ENCODE measurements at regions not wholly inside any gene's neighbourhood (a gene's known extent, or its start where the extent isn't known, plus 50 kb on each side); places are given as distances from the start of the nearest gene placed in this dataset.
"Not testable (repeated sequence)": the region's sequence is repeated elsewhere in the genome, so short reads cannot be mapped to it uniquely, and the experiment has no call there.

GRCh38 chr21:9745457-9746108, 775.8 kb upstream of the TPTE start:
- not testable (repeated sequence) for DNase-seq

GRCh38 chr21:9746311-9746710, 775.1 kb upstream of the TPTE start:
- DNase-seq, result not testable (repeated sequence)

- DNase-seq, result not testable (repeated sequence)
Measured at GRCh38 chr21:9746831-9747606, 774.4 kb upstream of the TPTE start.

GRCh38 chr21:9747870-9748269, 773.5 kb upstream of the TPTE start:
- not testable (repeated sequence) for DNase-seq

DNA sequence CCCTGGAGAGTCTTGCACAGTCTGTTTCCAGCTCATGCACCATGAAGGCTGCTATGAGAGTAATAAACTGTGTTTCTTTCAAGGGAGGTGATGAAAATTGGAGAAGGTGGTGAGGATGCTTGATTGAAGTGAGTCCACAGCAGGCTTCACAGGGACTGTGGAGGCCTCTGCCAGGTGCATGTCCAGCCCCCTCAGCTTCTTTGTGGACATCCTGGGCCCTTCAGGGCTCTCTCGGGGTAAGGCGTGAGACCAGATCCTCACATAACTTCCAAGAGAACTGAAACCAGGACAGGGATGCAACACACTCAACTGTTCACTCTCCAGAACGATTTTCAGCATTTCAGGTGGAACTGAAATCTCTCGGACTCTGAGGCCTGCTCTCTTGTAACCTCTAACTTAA, 772.9 kb upstream of the TPTE start:
- not testable (repeated sequence) for DNase-seq

GRCh38 chr21:9749741-9750230, 771.6 kb upstream of the TPTE start:
- DNase-seq, result not testable (repeated sequence)

GRCh38 chr21:9750341-9751086, 770.9 kb upstream of the TPTE start:
- no peak for DNase-seq
- TF ChIP-seq GATA1 (IDR thresholded peaks at IDR 0.05; ENCODE audit: low read depth, low read length) (no peak), POLR2A (IDR thresholded peaks at IDR 0.05; ENCODE audit: low read length) (no peak)

- DNase-seq, result not testable (repeated sequence)
Measured at GRCh38 chr21:9751087-9751585, 770.2 kb upstream of the TPTE start.

DNA sequence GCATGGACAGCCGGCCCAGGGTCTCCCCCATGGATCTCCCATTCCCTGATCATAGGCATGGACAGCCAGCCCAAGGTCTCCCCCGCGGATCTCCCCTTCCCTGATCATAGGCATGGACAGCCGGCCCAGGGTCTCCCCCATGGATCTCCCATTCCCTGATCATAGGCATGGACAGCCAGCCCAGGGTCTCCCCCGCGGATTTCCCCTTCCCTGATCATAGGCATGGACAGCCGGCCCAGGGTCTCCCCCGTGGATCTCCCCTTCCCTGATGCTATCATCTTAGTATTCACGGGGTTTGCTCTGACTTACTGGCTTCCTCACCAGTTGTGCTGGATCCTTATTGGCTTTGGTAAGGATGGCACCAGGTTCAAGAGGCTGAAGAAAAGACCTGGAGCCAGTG, 769.4 kb upstream of the TPTE start:
- DNase-seq, result not testable (repeated sequence)

DNA sequence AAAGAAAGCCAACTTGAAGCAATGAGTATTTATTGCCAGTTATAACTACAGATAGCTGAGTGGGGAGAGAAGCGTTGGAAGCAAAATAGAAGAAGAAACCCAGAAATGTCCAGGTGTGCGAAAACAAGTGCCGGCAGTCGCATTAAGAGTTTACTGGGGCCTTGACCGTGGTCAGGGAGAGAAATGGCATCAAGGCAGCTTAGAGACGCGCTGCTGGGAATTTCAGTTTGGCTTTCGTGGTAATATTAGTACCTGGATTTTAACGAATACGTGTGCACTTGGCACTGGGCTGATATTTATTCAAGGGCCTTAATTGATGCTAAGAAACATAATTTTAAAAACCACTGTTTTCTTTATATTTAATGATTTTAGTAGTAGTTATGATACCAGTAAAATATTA, 767.9 kb upstream of the TPTE start:
- DNase-seq, result not testable (repeated sequence)

DNA sequence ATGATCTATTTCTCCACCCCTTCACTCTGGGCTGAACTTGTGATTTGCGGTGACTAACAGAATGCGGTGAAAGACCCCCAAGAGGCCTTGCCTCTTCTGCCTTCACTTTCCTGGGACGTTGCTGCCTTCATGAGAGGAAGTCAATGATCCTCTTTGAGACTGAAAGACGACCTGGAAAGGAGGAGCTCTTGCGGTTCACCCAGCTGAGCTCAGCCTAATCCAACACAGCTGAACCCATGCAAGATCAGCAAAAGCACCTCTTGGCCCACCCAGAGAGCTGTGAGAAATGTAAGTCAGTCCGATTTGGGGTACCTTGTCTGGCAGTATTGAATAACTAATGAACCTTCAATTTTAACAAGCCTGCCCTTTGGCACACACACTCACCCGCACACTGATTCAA, 767.4 kb upstream of the TPTE start:
- no peak for DNase-seq
- TF ChIP-seq GATA1 (IDR thresholded peaks at IDR 0.05; ENCODE audit: low read depth, low read length), result no peak
- TF ChIP-seq POLR2A (IDR thresholded peaks at IDR 0.05; ENCODE audit: low read length), result no peak

DNA sequence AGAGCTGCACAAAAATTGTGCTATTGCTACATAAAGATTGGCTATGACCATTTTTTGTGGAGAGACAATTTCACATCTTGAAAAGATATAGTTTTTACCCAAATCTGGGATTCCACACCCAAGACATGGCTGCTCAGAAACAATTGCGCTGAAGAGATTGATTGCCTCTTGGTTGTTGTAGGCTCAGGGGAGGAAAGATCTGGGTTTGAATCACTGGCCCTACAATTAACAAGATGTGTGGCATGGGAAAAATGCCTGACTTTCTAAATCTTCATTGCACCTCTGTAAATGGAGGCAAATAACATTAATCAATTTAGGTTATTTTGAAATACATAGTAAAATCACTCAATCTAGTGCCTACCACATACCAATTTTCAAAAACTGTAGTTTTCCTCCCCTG, 766.9 kb upstream of the TPTE start:
- DNase-seq, result not testable (repeated sequence)

- TF ChIP-seq POLR2A (IDR thresholded peaks at IDR 0.05; ENCODE audit: low read length) (no peak), GATA1 (IDR thresholded peaks at IDR 0.05; ENCODE audit: low read depth, low read length) (no peak)
Measured at GRCh38 chr21:9755611-9756010, 765.8 kb upstream of the TPTE start.

GRCh38 chr21:9756677-9757076, 764.7 kb upstream of the TPTE start:
- no peak for DNase-seq
- TF ChIP-seq GATA1 (IDR thresholded peaks at IDR 0.05; ENCODE audit: low read depth, low read length) (no peak), POLR2A (IDR thresholded peaks at IDR 0.05; ENCODE audit: low read length) (no peak)

More at GRCh38 chr21:9755611-9756010, 765.8 kb upstream of the TPTE start:
- no peak for DNase-seq

- DNase-seq, result not testable (repeated sequence)
Measured at GRCh38 chr21:9757118-9757517, 764.3 kb upstream of the TPTE start.

- not testable (repeated sequence) for DNase-seq
Measured at GRCh38 chr21:9757572-9757971, 763.8 kb upstream of the TPTE start.
